OCI-LY3 (cell line): ENCODE measurements at regions not wholly inside any gene's neighbourhood (a gene's known extent, or its start where the extent isn't known, plus 50 kb on each side); places are given as distances from the start of the nearest gene placed in this dataset.

Experiments
- CTCF ChIP-seq: fragments of 200-600, 300-600 bp; sonication (generic); IDR thresholded peaks from 2 replicates; pipeline ENCODE4 v1.5.1; 2014; ENCODE audit warnings: antibody characterized with exemption, low read length, low read depth
- EZH2phosphoT487 ChIP-seq: fragments of 200-600 bp; shearing (Covaris generic); IDR thresholded peaks from 2 replicates; pipeline ENCODE4 v1.6.1; 2018; ENCODE audit warnings: antibody characterized with exemption, mixed run types, low read depth

- TF ChIP-seq CTCF (no peak), EZH2phosphoT487 (no peak)
These were observed 142.0 kb upstream of the CHD1 start for GRCh38 chr5:99070822-99071221.
